GM21423 (cell line): ENCODE measurements at regions not wholly inside any gene's neighbourhood (a gene's known extent, or its start where the extent isn't known, plus 50 kb on each side); places are given as distances from the start of the nearest gene placed in this dataset.

ENCODE experiments used
- ATAC-seq: cut with Tn5 transposase; IDR thresholded peaks from one replicate; pipeline ENCODE4 v1.9.1; 2021; ENCODE audit warnings: mild to moderate bottlenecking, moderate library complexity; ENCODE audit not compliant: unreplicated experiment

- ATAC-seq: no peak
These were observed 620.0 kb downstream of the RAPGEF2 start for GRCh38 chr4:159722918-159723317.

GRCh38 chr4:159723341-159724048 lies 620.6 kb downstream of the RAPGEF2 start:
- ATAC-seq: no peak

- ATAC-seq: no peak
These were observed 622.7 kb downstream of the RAPGEF2 start for GRCh38 chr4:159725571-159725970.

DNA sequence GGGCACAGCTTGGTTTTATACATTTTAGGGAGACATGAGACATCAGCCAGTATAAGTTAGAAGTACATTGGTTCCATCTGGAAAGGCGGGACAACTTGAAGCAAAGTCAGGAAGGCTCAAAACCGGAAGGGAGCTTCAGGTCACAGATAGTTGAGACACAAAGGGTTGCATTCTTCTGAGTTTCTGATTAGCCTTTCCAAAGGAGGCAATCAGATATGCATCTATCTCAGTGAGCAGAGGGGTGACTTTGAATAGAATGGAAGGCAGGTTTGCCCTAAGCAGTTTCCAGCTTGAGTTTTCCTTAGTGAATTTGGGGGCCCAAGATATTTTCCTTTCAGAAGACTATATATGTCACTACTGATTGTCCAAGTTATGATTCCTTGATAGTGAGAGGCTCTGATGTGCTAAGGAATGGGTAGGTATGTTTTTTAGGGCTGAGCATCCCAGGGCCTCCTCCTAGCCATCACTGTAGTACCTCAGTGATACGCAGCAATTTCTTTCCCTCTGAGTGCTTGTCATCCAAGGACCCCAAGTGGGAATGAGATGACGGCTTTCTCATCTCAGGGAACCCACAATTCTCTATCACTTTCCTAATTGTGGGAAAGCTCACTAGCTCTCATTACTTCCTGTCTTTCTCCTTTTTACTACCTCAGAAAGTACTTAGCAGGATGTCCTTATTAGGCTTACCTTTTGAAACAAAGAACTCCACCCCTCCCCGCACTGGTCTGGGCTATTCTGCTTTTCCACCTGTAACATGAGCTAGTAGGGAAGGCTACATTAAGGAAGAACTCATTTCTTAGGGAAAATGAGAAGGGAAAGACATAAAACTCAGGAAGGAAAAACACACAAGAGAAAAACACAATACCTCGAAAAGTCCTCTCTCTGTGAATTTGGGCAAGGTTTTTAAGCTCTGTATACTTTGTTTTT lies 632.7 kb downstream of the RAPGEF2 start:
- ATAC-seq: no peak

DNA sequence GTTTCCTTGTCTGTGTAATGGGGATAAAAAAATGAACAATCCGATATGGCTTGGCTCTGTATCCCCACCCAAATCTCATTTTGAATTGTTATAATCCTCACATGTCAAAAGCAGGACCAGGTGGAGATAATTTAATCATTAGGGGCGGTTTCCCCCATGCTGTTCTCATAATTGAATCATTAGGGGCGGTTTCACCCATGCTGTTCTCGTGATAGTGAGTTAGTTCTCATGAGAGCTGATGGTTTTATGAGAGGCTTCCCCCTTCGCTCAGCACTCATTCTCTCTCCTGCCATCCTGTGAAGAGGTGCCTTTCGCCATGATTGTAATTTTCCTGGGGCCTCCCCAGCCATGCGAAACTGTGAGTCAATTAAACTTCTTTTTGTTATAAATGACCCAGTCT lies 633.5 kb downstream of the RAPGEF2 start:
- ATAC-seq: no peak

DNA sequence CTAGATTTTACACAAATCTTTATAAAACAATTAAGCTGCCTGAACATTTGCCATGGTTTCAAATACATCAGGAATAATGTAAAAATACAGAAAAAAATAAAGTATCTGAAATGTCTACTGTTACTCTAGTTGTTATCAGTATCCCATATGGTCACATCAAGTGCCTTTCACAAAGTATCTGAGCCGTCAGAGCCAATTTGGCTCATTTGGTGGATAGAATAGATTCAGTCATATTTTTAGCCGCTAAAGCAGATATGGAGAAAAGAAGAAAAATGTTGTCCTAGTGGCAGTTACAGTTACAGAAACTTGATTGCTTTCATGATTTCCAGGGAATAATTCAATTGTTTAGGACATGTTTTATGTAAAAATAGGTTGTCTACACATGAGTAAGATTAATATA lies 641.1 kb downstream of the RAPGEF2 start:
- ATAC-seq: no peak

- no peak for ATAC-seq
These were observed 645.1 kb downstream of the RAPGEF2 start for GRCh38 chr4:159747983-159748382.

DNA sequence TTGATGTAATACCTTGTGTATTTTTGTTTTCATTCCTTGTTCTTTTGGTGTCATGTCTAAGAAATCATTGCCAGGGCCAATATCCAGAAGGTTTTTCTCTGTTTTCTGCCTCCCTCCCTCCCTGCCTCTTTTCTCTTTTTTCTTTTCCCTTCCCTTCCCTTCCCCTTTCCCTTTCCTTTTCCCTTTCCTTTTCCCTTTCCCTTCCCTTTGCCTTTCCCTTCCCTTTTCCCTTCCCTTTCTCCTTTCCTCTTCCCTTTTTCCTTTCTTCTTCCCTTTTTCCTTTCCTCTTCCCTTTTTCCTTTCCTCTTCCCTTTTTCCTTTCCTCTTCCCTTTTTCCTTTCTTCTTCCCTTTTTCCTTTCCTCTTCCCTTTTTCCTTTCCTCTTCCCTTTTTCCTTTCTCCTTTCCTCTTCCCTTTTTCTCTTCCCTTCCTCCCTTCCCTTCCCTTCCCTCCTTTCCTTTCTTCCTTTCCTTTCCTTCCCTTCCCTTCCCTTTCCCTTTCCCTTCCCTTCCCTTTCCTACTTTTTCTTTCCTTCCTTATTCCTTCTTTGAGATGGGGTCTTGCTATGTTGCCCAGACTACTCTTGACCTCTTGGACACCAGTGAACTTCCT lies 646.1 kb downstream of the RAPGEF2 start:
- no peak for ATAC-seq

DNA sequence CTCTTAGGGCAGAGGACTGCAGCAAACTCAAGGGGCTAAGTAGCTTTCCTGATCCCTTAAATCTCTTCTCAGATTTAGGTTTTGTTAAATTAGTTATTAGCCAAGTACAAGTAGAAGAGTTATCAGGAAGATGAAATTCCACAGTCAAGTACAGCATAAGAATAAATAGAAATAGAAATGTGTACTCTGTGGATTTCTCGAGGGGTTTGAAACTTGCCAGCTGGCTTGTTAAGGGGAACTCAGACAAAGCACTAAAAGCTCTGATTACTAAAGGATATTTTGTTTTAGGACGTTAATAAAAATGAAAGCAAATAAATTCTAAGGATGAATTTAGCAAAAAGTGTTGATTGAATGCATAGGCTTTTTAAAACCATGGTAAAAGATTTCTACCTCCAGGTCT lies 654.6 kb downstream of the RAPGEF2 start:
- no peak for ATAC-seq

DNA sequence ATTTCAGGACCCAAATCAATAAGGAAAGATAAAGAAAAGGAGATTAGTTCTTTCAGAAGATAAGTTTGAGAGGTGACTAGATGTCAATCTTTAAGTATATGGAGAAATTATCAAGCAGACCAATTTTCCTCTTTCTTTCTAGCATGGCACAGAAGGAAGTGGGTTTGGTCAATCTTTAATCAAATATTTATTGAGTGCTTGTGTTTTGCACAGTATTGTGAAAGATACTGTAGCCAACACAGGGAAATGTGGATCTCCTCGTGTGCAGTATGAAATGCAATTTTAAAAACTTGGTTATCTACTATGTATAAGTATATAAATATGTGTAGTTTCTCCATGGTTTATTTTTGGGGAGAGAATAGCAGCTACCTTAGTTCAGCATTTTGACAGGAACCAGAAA lies 655.2 kb downstream of the RAPGEF2 start:
- ATAC-seq: no peak

- ATAC-seq: no peak
These were observed 659.8 kb downstream of the RAPGEF2 start for GRCh38 chr4:159762672-159763071.

GRCh38 chr4:159764343-159764952 lies 661.6 kb downstream of the RAPGEF2 start:
- ATAC-seq: peak; percentile 85

- no peak for ATAC-seq
These were observed 662.5 kb downstream of the RAPGEF2 start for GRCh38 chr4:159765382-159765781.

DNA sequence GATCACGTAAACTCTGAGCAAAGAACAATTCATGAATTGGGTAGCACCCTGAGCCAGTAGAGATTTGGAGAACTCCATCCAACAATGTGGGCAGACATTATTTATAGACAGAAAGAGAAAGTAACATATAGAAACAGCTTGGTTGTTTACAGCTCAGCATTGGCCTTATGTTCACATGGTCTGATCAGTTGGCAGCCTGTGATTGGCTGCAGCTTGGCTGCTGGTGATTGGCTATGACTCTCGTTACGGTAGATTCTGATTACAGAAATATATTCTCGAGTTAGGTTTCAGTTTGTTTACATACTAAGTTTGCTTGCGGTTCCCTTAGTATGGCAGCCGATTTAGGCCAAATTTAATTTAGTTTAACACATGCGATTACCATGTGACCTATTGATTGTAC lies 663.4 kb downstream of the RAPGEF2 start:
- no peak for ATAC-seq

DNA sequence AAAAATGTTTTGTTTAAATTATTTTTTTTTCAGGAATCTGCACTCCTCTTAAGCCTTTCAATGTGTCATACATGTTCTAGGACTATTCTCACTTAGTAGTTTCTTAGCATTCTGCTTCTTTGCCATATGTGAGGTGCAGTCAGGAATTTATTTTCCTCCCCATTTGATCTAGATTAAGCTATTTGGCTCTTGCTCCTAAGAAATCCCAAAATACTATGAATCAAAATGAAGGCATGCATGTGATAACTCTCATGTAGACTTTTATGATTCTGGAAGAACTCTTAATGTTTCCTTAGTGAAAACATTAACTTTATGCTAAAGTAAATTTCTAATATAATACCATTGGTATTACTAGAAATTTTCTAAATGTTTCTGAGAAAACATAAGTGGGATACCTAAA lies 664.5 kb downstream of the RAPGEF2 start:
- ATAC-seq: no peak

GRCh38 chr4:159768016-159768415 lies 665.1 kb downstream of the RAPGEF2 start:
- ATAC-seq: no peak

GRCh38 chr4:159770401-159770800 lies 667.5 kb downstream of the RAPGEF2 start:
- ATAC-seq: no peak

DNA sequence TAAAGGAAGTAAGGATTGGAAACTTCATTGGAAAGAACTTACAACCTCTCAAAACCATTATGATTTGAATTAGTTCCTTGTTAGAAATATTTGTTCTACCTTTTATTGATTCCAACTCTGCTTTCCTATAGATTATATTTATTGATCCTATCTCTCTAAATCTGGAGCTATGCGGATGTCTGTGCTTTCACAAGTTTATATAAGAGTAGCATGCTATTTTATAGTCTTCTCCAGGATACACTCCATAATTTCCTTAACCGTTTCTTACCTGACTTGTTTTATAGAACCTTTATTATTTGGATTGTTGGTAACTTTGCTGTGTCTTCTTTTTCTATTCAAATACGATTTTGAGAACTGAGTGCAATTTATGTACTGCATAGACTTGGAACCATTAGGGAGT lies 668.1 kb downstream of the RAPGEF2 start:
- ATAC-seq: no peak

DNA sequence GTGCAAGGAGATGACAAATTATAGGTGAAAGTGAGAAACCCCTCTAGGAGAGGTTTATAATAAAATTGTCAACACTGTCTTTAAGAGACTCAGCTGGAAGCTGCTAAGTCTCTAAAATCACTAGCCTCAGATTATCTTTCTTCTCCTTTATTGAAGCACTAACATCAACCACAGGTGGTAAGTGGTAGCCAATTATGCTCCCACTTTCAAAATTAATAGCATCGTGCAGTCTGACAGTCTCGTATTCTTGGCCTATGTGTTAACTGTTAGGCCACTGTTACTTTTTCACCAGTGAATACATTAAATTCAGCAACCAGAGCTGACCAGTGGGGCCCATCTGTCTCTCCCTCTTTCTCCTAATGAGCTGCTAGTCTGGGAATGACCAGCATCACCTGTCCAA lies 674.1 kb downstream of the RAPGEF2 start:
- no peak for ATAC-seq

GRCh38 chr4:159777689-159778088 lies 674.8 kb downstream of the RAPGEF2 start:
- no peak for ATAC-seq

DNA sequence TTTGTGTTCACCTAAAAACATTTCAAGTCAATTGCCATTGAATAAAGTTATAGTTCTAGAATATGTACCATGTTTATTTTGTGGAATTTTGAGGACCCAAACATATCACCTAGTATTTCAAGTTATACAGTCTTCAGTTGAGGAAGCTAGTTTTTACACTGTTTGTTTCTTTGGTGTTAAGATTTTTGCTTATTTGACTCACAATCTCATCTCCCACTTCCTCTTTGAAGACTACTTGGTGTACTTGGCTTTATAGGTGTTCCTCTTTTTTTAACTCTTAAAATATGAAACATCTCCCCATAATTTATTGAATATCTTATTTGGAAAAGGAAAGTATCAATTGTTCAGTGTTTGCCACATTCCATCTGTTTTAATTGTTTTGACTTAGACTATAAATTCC lies 675.4 kb downstream of the RAPGEF2 start:
- no peak for ATAC-seq
